ENCODE measurements at regions not wholly inside any gene's neighbourhood (a gene's known extent, or its start where the extent isn't known, plus 50 kb on each side); places are given as distances from the start of the nearest gene placed in this dataset.

GRCh38 chr1:56054959-56055358 is 524.4 kb downstream of the PLPP3 start:
- no peak overlapping the region for H2AK5ac ChIP-seq (ENCODE audit: insufficient read length, low read length)
- no peak overlapping the region for H2BK5ac ChIP-seq (ENCODE audit: insufficient read length, low read length)
- H3K79me1 ChIP-seq (ENCODE audit: insufficient read depth, low read depth, low read length, poor library complexity, severe bottlenecking) = no peaks in the 10 kb centered on the region
- no peak for DNase-seq
- no peaks in the 10 kb centered on the region for H3K79me2 ChIP-seq (ENCODE audit: insufficient read depth, low read length)
- H2BK20ac ChIP-seq (ENCODE audit: low read depth, low read length, poor library complexity, severe bottlenecking) = no peak overlapping the region
- Mint-ChIP-seq H3K36me3 (ENCODE audit: insufficient read depth in 1 of 3, low read depth in 3 of 3) (no peaks in the 10 kb centered on the region), H3K27me3 (ENCODE audit: low read depth) (no peaks in the 10 kb centered on the region; the same call in 1 of the 2 replicates), H3K4me1 (peaks cover 0 to 4% of the 10 kb centered on the region in 2 experiments; a peak in 1 of 4 replicates), H3K4me3 (no peak overlapping the region), H3K9me3 (peaks cover 0 to 6% of the 10 kb centered on the region in 2 experiments; a peak in 4 of 5 replicates), H3K27ac (no peak overlapping the region)
- no peak overlapping the region for H4K8ac ChIP-seq (replicated peaks; ENCODE audit: insufficient read length, low read depth, low read length)
- H3K23me2 ChIP-seq (ENCODE audit: insufficient read length, low read depth, low read length, poor library complexity, severe bottlenecking) = no peaks in the 10 kb centered on the region
- no peak overlapping the region for H2AFZ ChIP-seq (ENCODE audit: low read length)
- H3K27me3 ChIP-seq (ENCODE audit: insufficient read depth, low read length) = no peaks in the 10 kb centered on the region
- no peak for TF ChIP-seq CTCF (conservative IDR thresholded peaks at IDR 0.05)
- no peak overlapping the region for H2BK12ac ChIP-seq (ENCODE audit: insufficient read length, low read depth, low read length)
- no peak overlapping the region for H3K56ac ChIP-seq (ENCODE audit: insufficient read length, low read depth, low read length)
- no peak overlapping the region for H3K14ac ChIP-seq (ENCODE audit: insufficient read depth, low read length)
- no peak overlapping the region for H3K18ac ChIP-seq (ENCODE audit: insufficient read length, low read depth, low read length)
- H2BK120ac ChIP-seq (ENCODE audit: low read depth, low read length, poor library complexity, severe bottlenecking) = no peak overlapping the region
- no peak overlapping the region for H4K91ac ChIP-seq (ENCODE audit: insufficient read length, low read depth, low read length)
- no peaks in the 10 kb centered on the region for H3K9me3 ChIP-seq (ENCODE audit: control insufficient read depth, low read depth, low read length)
- no peak overlapping the region for H3K4ac ChIP-seq (ENCODE audit: low read depth, low read length)
- no peak overlapping the region for H3K23ac ChIP-seq (ENCODE audit: insufficient read length, low read depth, low read length)
- peaks cover 2% of the 10 kb centered on the region; the same call in 1 of the 2 replicates for H3K4me1 ChIP-seq (ENCODE audit: insufficient read depth, low read length)
- H3T11ph ChIP-seq (ENCODE audit: low read length) = no peak overlapping the region
- H4K5ac ChIP-seq (ENCODE audit: insufficient read length, low read depth, low read length) = no peak overlapping the region
- no peak overlapping the region for H3K4me2 ChIP-seq (ENCODE audit: insufficient read depth, insufficient read length, low read length)
- no peak overlapping the region for H3K9ac ChIP-seq (ENCODE audit: extremely low read depth, insufficient read length, low read length)
- H4K20me1 ChIP-seq (ENCODE audit: control insufficient read depth, insufficient read depth, insufficient read length) = no peaks in the 10 kb centered on the region
- no peak overlapping the region for H3K27ac ChIP-seq (ENCODE audit: insufficient read length, low read depth, low read length)
- H2BK15ac ChIP-seq (ENCODE audit: low read depth, low read length) = no peak overlapping the region

Data from H9 (cell line).